ENCODE measurements at regions not wholly inside any gene's neighbourhood (a gene's known extent, or its start where the extent isn't known, plus 50 kb on each side); places are given as distances from the start of the nearest gene placed in this dataset.

- H3K4me1 ChIP-seq (ENCODE audit: control insufficient read depth, insufficient read depth, low read length, unreplicated experiment): no peaks in the 10 kb centered on the region
- no peak overlapping the region for H2AFZ ChIP-seq (ENCODE audit: low read length, unreplicated experiment)
- H3K27ac ChIP-seq (ENCODE audit: low read depth, low read length): no peak overlapping the region
- no peaks in the 10 kb centered on the region for H3K36me3 ChIP-seq (ENCODE audit: insufficient read depth, low read length)
- no peak overlapping the region for H3K4me3 ChIP-seq (ENCODE audit: low read depth, low read length)
- no peaks in the 10 kb centered on the region for H3K27me3 ChIP-seq (ENCODE audit: insufficient read depth, low read length)
- H3K79me2 ChIP-seq (ENCODE audit: control insufficient read depth, insufficient read depth, low read length, unreplicated experiment): no peaks in the 10 kb centered on the region
Observed at GRCh38 chr12:58976146-58976545, 55.8 kb upstream of the LRIG3 start.

Measured in ACC112 (cell line).